Liver (tissue), 8 donors: ENCODE measurements at regions not wholly inside any gene's neighbourhood (a gene's known extent, or its start where the extent isn't known, plus 50 kb on each side); places are given as distances from the start of the nearest gene placed in this dataset.

Experiments
- DNase-seq: peaks from one replicate; pipeline ENCODE4 v3.0.0-alpha.2; 2017; ENCODE audit warnings: low spot score
- H3K27ac ChIP-seq, 2 donors: one replicate each; pipeline ENCODE4 v1.7.0; 2013; ENCODE audit warnings: inconsistent platforms in 2 of 2, low read length in 2 of 2, control low read depth in 1 of 2, low read depth in 1 of 2, mild to moderate bottlenecking in 1 of 2
- H3K27me3 ChIP-seq, 4 donors: one replicate each; pipeline versions ENCODE4 v1.6.1 to v1.7.0; 2013; ENCODE audit warnings: low read length in 3 of 4, inconsistent platforms in 1 of 4, mild to moderate bottlenecking in 1 of 4, moderate library complexity in 1 of 4; ENCODE audit not compliant: control insufficient read depth in 4 of 4, insufficient read depth in 4 of 4
- H3K36me3 ChIP-seq, 4 donors: one replicate each; pipeline versions ENCODE4 v1.6.1 to v1.7.0; 2013; ENCODE audit warnings: low read length in 3 of 4, mild to moderate bottlenecking in 3 of 4, low read depth in 1 of 4, moderate library complexity in 1 of 4; ENCODE audit not compliant: control insufficient read depth in 4 of 4, insufficient read depth in 3 of 4
- H3K4me1 ChIP-seq, 4 donors: one replicate each; pipeline versions ENCODE4 v1.6.1 to v1.7.0; 2013; ENCODE audit warnings: low read length in 3 of 4, mild to moderate bottlenecking in 3 of 4, moderate library complexity in 1 of 4; ENCODE audit not compliant: control insufficient read depth in 4 of 4, insufficient read depth in 4 of 4
- H3K4me3 ChIP-seq, 3 donors: one replicate each; pipeline versions ENCODE4 v1.6.1 to v1.7.0; 2013; ENCODE audit warnings: low read length in 3 of 3, control low read depth in 1 of 3, low read depth in 1 of 3, mild to moderate bottlenecking in 1 of 3
- H3K9ac ChIP-seq, 2 donors: one replicate each; pipeline ENCODE4 v1.7.0; 2013; ENCODE audit warnings: low read length in 2 of 2, mild to moderate bottlenecking in 2 of 2, moderate library complexity in 2 of 2, control low read depth in 1 of 2, low read depth in 1 of 2
- H3K9me3 ChIP-seq, 4 donors: one replicate each; pipeline versions ENCODE4 v1.6.1 to v1.7.0; 2013; ENCODE audit warnings: low read length in 3 of 4; ENCODE audit not compliant: control insufficient read depth in 4 of 4
- EGR1 ChIP-seq, 2 donors: IDR thresholded peaks; 2 replicates each; pipeline ENCODE4 v1.6.1; 2016 to 2018; ENCODE audit warnings: antibody characterized with exemption in 2 of 2, low read depth in 2 of 2
- FOXA2 ChIP-seq: IDR thresholded peaks from 2 replicates; pipeline ENCODE4 v1.6.1; 2016; ENCODE audit warnings: antibody characterized with exemption
- HNF4G ChIP-seq: IDR thresholded peaks from 2 replicates; pipeline ENCODE4 v1.6.1; 2016; ENCODE audit warnings: antibody characterized with exemption
- JUND ChIP-seq, 2 donors: IDR thresholded peaks; 2 replicates each; pipeline ENCODE4 v1.6.1; 2016; ENCODE audit warnings: antibody characterized with exemption in 2 of 2
- RAD21 ChIP-seq, 2 donors: IDR thresholded peaks; 2 replicates each; pipeline ENCODE4 v1.6.1; 2016; ENCODE audit warnings: antibody characterized with exemption in 2 of 2, mild to moderate bottlenecking in 2 of 2
- RXRA ChIP-seq, 2 donors: IDR thresholded peaks; 2 replicates each; pipeline ENCODE4 v1.6.1; 2017 to 2018; ENCODE audit warnings: antibody characterized with exemption in 2 of 2, mild to moderate bottlenecking in 1 of 2
- SP1 ChIP-seq: IDR thresholded peaks from 2 replicates; pipeline ENCODE4 v1.6.1; 2018; ENCODE audit warnings: antibody characterized with exemption, mild to moderate bottlenecking
- TAF1 ChIP-seq: conservative IDR thresholded peaks from 2 replicates; pipeline ENCODE4 v1.6.1; 2016; ENCODE audit warnings: antibody characterized with exemption, mild to moderate bottlenecking
- YY1 ChIP-seq: IDR thresholded peaks from 2 replicates; pipeline ENCODE4 v1.6.1; 2016; ENCODE audit warnings: antibody characterized with exemption, mild to moderate bottlenecking
- WGBS: extraction: QIAGEN DNeasy Blood & Tissue Kit; methylation state at CpG from one replicate; pipeline ENCODE4 v1.1.7; 2013; 5-methylcytosine and 5-hydroxymethylcytosine counted together
- TF ChIP-seq, protein P1 (sequence below): fragments of 150-350 bp; IDR thresholded peaks from 2 replicates; pipeline ENCODE4 v1.5.1; 2017; ENCODE audit warnings: improper control_type of control experiment, low read depth, low read length; ENCODE audit not compliant: missing input control
- TF ChIP-seq, protein P2 (sequence below): IDR thresholded peaks from 2 replicates; pipeline ENCODE4 v1.6.1; 2016; ENCODE audit warnings: antibody characterized with exemption
- TF ChIP-seq, protein P3 (sequence below): IDR thresholded peaks from 2 replicates; pipeline ENCODE4 v1.6.1; 2016; ENCODE audit warnings: antibody characterized with exemption
- TF ChIP-seq, protein P4 (sequence below): IDR thresholded peaks from 2 replicates; pipeline ENCODE4 v1.6.1; 2016; ENCODE audit warnings: antibody characterized with exemption, mild to moderate bottlenecking
- TF ChIP-seq, protein P5 (sequence below): IDR thresholded peaks from 2 replicates; pipeline ENCODE4 v1.6.1; 2016; ENCODE audit warnings: antibody characterized with exemption
- donor health status: healthy.
- donor health status: healthy.
- donor health status: healthy.
- donor health status: healthy.
- donor health status: healthy.

DNA sequence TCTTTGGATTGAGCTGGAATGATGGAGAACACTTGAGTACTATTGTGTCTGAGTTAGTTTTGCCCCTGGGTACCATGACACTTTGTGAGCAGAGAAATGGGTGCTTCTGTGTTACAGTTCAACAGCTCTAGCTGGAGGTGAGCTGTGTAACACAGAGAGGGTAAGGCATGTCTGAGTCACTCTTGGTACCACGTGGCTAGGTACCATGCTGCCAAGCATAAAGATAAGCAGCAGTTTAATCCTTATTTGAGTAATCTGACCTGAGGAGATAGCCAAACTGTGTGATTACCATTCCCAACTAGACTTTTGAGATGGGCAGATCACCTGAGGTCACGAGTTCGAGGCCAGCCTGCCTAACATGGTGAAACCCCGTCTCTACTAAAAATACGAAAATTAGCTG lies 122.0 kb downstream of the OLFM4 start:
- Histone ChIP-seq H3K27ac (no peak overlapping the region), H3K36me3 (no peaks in the 10 kb centered on the region), H3K4me1 (no peaks in the 10 kb centered on the region), H3K27me3 (peaks cover 0 to 5% (median 2%) of the 10 kb centered on the region in 4 donors), H3K9ac (no peak overlapping the region), H3K4me3 (no peak overlapping the region), H3K9me3 (no peaks in the 10 kb centered on the region)
- TF ChIP-seq, protein P1, sequence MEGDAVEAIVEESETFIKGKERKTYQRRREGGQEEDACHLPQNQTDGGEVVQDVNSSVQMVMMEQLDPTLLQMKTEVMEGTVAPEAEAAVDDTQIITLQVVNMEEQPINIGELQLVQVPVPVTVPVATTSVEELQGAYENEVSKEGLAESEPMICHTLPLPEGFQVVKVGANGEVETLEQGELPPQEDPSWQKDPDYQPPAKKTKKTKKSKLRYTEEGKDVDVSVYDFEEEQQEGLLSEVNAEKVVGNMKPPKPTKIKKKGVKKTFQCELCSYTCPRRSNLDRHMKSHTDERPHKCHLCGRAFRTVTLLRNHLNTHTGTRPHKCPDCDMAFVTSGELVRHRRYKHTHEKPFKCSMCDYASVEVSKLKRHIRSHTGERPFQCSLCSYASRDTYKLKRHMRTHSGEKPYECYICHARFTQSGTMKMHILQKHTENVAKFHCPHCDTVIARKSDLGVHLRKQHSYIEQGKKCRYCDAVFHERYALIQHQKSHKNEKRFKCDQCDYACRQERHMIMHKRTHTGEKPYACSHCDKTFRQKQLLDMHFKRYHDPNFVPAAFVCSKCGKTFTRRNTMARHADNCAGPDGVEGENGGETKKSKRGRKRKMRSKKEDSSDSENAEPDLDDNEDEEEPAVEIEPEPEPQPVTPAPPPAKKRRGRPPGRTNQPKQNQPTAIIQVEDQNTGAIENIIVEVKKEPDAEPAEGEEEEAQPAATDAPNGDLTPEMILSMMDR, result no peak
- no peak for TF ChIP-seq YY1
- TF ChIP-seq, protein P2, sequence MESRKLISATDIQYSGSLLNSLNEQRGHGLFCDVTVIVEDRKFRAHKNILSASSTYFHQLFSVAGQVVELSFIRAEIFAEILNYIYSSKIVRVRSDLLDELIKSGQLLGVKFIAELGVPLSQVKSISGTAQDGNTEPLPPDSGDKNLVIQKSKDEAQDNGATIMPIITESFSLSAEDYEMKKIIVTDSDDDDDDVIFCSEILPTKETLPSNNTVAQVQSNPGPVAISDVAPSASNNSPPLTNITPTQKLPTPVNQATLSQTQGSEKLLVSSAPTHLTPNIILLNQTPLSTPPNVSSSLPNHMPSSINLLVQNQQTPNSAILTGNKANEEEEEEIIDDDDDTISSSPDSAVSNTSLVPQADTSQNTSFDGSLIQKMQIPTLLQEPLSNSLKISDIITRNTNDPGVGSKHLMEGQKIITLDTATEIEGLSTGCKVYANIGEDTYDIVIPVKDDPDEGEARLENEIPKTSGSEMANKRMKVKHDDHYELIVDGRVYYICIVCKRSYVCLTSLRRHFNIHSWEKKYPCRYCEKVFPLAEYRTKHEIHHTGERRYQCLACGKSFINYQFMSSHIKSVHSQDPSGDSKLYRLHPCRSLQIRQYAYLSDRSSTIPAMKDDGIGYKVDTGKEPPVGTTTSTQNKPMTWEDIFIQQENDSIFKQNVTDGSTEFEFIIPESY, result no peak
- TF ChIP-seq FOXA2, result no peak
- no peak for TF ChIP-seq SP1
- no peak for TF ChIP-seq HNF4G
- no peak for TF ChIP-seq TAF1
- 75% methylated on average over 5 of the region's 5 CpGs for WGBS
- no peak for DNase-seq

DNA sequence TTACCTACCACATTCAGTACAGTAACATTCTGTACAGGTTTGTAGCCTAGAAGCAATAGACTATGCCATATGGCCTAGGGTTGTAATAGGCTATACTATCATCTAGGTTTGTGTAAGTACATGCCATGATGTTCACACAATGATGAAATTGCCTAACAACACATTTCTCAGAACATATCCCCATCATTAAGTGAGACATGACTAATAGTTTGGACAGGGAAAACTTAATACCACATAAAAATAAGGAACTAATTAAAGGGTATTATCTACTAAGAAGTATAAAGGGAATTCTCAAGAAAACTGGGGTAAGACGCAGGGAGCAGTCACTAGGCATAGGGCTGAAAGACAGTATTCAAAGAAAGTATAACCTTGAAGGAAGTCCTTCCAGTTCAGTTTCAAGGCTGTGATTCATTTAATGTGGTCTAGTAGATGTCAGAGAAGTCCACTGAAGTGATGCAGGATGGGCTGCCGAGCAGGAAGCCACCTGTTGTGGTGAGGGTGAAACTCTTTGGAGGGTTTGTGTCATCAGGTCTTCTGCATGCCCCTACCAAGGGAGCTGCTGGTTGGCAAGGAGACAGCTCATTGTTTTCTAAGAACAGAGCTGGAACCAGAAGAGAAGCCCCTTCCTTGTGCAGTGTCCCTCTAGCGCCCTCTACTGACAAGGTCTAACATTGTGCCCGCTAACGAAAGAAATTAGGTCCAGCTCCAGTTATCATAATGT lies 122.9 kb downstream of the OLFM4 start:
- DNase-seq, result peak; percentile 33
- Histone ChIP-seq H3K9me3 (no peaks in the 10 kb centered on the region), H3K27me3 (peaks cover 0 to 5% (median 2%) of the 10 kb centered on the region in 4 donors), H3K36me3 (no peaks in the 10 kb centered on the region), H3K4me1 (no peaks in the 10 kb centered on the region), H3K4me3 (no peak overlapping the region), H3K9ac (no peak overlapping the region), H3K27ac (no peak overlapping the region)
- 27% methylated on average over 5 of the region's 5 CpGs for WGBS
- TF ChIP-seq JUND (IDR thresholded peaks at IDR 0.05) (no peak), RAD21 (IDR thresholded peaks at IDR 0.05) (peak; percentile 27 to 57)
- TF ChIP-seq, protein P1, result peak; percentile 23

DNA sequence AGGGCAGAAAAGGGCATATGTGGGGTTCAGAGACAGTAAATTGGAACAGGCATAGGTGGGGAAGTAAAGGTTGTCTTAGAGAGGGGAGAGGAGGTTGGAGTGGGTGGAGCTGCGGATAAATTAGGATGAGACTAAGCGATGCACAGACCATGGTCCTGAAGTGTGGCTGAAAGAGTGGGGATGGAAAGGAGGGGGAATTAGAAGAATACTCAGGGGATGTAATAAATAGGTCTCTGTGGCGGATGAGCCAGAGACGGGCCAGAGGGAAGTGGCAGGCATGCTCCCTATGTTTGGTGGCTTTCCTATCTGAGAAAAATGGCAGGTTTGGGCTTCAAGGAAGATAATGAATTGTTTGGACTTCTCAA lies 123.4 kb downstream of the OLFM4 start:
- H3K9me3 ChIP-seq, result no peaks in the 10 kb centered on the region
- DNase-seq, result no peak
- H3K36me3 ChIP-seq, result no peaks in the 10 kb centered on the region
- H3K27me3 ChIP-seq, result peaks cover 0 to 5% (median 2%) of the 10 kb centered on the region in 4 donors
- no peak overlapping the region for H3K9ac ChIP-seq
- no peak overlapping the region for H3K4me3 ChIP-seq
- H3K4me1 ChIP-seq, result no peaks in the 10 kb centered on the region
- H3K27ac ChIP-seq, result no peak overlapping the region
- WGBS, result 20% methylated on average over 4 of the region's 4 CpGs
- TF ChIP-seq HNF4G (no peak), EGR1 (IDR thresholded peaks at IDR 0.05; ENCODE audit: low read depth in 2 of 2) (no peak), TAF1 (no peak), JUND (IDR thresholded peaks at IDR 0.05) (no peak), SP1 (no peak), RXRA (IDR thresholded peaks at IDR 0.05) (no peak), FOXA2 (no peak), RAD21 (IDR thresholded peaks at IDR 0.05) (no peak)
- TF ChIP-seq, protein P3, sequence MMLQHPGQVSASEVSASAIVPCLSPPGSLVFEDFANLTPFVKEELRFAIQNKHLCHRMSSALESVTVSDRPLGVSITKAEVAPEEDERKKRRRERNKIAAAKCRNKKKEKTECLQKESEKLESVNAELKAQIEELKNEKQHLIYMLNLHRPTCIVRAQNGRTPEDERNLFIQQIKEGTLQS, result no peak
- TF ChIP-seq, protein P4, sequence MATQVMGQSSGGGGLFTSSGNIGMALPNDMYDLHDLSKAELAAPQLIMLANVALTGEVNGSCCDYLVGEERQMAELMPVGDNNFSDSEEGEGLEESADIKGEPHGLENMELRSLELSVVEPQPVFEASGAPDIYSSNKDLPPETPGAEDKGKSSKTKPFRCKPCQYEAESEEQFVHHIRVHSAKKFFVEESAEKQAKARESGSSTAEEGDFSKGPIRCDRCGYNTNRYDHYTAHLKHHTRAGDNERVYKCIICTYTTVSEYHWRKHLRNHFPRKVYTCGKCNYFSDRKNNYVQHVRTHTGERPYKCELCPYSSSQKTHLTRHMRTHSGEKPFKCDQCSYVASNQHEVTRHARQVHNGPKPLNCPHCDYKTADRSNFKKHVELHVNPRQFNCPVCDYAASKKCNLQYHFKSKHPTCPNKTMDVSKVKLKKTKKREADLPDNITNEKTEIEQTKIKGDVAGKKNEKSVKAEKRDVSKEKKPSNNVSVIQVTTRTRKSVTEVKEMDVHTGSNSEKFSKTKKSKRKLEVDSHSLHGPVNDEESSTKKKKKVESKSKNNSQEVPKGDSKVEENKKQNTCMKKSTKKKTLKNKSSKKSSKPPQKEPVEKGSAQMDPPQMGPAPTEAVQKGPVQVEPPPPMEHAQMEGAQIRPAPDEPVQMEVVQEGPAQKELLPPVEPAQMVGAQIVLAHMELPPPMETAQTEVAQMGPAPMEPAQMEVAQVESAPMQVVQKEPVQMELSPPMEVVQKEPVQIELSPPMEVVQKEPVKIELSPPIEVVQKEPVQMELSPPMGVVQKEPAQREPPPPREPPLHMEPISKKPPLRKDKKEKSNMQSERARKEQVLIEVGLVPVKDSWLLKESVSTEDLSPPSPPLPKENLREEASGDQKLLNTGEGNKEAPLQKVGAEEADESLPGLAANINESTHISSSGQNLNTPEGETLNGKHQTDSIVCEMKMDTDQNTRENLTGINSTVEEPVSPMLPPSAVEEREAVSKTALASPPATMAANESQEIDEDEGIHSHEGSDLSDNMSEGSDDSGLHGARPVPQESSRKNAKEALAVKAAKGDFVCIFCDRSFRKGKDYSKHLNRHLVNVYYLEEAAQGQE, result no peak
- TF ChIP-seq, protein P5, sequence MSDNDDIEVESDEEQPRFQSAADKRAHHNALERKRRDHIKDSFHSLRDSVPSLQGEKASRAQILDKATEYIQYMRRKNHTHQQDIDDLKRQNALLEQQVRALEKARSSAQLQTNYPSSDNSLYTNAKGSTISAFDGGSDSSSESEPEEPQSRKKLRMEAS, result no peak
- TF ChIP-seq, protein P2, result no peak
